ENCODE measurements at regions not wholly inside any gene's neighbourhood (a gene's known extent, or its start where the extent isn't known, plus 50 kb on each side); places are given as distances from the start of the nearest gene placed in this dataset.
A peak's percentile ranks its signal among the peaks of the same experiment; 100 is the strongest.

DNA sequence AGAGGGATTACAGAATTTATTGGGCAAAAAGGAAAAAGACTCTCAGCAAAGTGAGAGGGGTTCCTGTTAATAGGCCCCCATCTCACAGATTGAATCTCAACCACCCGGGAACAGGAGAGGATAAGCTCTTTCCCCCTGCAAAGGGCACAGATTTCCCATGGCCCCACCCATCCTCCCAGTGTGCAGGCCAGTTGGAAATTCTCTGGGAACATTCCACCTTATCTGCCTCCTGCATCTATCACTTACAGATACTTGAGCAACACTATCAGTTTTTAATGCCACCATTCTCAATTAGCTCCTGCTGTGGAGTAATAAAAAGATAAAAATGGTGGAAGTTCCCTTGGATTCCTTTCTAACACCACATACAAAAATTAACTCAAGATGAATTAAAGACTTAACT, 350.0 kb upstream of the BCHE start:
- DNase-seq = no peak

DNA sequence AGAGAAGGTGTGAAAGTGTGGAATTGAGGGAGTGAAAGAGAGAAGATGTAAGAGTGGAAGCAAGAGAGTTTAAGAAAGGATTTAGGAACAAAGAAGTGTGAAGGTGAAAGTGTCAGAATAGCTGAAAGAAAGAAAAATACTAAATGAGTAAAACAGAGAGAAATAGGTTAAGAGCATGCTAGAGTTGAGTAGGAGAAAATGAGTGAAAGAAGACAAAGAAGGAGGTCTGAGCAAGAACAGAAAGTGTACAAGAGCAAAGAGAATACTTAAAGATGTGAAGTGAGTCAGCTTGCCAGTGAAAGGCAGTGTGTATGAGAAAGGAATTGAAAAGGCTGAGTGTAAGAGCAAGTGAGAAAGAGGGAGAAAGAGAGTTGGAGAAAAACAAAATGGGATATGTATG, 348.8 kb upstream of the BCHE start:
- no peak for DNase-seq

DNA sequence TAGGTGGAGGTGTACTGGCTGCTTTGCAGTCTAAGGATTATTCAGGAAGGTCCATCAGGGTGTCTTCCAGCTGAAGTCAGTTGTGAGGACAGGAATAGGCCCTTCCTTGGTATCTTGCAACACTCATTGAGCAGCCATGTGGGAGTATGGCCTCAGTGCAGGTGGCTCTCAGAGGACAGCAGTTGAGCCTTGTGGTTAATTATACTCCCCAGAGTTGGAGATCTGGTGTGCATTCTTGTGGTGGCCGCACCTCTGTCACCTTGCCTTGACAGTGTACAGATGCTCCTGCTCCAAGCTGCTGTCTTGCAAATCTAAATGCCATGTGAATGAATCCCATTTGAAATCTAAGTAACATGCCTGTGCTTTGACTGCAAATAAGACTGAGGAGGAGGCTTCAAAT, 339.9 kb upstream of the BCHE start:
- DNase-seq = no peak

DNA sequence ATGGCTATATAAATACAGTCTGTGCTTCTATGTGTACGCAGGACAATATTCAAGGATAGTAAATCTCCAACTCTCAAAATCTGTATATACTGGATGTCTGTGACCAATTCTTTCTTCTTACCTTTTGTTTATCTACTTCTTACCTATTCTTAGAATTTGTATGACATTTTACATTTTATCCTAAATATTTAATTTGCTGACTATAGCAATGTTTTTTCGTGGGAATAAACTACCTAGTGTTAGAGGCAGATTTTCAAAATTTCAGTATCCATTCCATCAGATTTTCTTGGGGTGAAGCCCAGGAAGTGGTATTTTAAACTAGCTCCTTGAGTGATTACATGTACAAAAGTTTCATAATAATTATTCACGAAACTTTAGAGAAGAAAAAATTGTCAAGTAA, 334.5 kb upstream of the BCHE start:
- DNase-seq = no peak

DNA sequence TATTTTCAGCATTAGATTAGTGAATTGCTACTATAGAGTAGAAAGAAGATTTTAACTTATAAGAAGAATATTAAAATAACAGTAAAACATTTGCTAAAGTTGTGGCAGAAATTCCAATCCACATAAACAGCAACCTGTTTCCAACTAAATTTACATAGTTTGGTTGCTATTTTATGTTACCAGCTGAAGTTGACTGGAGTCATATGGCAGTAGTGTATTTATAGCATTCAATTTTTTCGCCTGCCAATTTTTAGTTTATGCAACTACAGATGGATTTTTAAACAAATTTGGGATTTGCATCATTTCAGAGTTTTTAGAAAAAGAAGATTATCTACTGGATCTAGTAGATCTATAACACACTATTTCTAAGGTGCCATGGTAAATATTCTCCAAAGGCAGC, 332.5 kb upstream of the BCHE start:
- DNase-seq = no peak

DNA sequence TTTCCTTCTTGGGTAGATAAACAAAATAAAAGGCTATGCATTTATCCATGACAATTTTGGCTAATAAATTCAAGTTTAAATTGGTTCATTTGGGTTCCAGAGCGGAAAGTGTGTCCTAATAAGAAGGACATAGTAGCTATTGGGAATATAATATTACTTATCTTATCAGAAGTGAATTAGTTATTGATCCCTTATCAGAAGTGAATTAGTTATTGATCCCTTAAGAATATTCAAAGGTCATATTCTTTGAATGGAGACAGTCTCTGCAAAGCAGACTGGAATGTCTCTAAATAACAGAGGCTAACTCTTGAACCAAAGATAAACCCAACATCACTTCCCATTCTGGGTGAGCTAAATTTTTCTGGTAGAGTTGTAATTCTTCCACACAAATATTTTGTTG, 290.7 kb upstream of the BCHE start:
- no peak for DNase-seq

DNA sequence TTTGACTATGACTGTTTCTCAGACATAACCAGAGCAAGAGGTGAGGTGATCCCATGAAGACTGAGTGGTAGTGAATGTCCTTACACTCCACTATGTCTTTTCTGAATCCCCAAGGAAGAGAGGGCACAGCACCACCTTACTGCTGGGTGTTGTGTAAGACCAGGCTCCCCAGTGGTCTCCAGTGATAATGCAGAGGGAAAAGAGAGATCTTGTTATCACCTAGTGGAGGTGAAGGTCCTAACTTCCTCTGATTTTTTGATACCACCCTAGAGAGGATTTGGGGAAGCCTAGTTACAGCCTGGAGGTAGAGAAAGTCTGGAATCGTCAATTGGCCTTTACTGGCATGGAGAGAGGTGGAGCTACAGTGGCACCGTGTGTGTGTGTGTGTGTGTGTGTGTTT, 288.0 kb upstream of the BCHE start:
- no peak for DNase-seq

DNA sequence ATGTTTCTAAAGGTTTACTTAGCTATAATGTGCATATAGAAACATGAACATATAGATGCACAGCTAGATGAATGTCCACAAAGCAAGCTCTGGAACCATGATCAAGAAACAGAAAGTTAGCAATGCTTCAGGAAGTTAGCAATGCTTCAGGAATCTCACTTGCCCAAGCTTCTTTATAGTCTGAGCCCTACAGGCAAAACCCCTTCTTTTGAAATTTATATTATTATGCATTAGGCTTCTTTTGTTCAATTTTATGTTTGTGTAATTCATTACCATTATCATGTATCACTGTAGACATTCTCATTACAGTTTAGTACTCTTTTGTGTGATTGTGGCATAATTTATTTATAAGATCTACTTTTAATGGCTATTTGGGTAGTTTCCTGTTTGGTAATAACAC, 286.4 kb upstream of the BCHE start:
- DNase-seq = no peak

DNA sequence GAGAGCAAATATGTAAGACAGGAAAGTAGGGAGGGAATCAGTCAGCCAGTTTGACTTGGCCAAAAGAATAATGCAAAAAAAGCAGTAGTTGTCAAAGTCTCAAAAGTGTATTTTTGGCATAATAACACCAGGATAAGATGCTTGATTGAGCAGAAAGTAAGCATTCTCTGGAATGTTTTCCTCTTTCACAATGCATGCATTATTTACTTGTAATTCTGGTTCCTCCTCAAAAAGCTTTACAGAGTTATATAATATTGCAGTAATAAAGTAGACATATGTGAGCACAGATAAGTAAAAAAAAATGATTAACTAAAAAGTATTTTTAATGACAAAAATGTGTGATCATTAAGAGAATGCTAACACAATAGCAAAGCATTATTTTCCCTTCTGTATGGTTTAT, 285.9 kb upstream of the BCHE start:
- no peak for DNase-seq

DNA sequence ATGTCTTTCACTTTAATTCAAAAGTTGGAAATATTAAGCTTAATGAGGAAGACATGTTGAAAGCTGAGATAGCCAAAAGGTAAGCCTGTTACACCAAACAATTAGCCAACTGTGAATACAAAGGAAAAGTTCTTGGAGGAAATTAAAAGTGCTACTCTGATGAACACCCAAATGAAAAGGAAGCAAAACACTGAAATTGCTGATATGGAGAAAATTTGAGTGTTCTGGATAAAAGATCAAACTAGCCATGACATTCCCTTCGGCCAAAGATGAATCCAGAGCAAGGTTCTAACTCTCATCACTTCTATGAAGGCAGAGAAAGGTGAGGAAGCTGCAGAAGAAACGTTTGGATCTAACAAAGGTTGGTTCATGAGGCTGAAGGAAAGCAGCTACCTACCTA, 280.8 kb upstream of the BCHE start:
- DNase-seq = no peak

DNA sequence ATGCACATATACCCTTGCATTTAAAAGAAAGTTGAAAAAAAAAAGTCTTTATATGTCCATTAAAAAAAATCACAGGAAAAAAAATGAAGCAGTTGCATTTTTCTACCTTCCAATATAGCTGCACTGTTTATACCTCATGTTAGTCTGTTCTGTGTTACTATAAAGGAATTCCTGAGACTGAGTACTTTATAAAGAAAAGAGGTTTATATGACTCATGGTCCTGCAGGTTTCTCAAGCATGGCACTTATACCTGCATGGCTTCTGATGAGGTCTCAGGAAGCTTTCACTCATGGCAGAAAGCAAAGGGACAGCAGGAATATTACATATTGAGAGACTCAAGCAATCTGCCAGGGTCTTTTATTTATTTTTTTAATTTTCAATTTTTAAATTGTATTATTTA, 277.2 kb upstream of the BCHE start:
- no peak for DNase-seq

DNA sequence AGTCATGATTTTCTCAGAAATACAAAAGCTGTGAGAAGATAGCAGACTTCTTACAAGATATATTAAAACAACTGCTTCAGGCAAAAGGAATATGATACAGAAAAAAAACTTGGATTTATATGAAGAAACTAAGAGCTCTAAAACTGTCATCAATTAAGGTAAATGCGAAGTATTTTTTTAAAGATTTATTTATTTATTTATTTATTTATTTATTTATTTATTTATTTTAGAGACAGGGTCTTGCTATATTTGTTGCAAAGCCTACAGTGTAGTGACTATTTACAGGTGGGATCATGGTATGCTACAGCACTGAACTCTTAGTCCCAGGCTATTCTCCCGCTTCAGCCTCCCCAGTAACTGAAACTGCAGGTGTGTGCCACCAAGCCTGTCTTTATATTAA, 274.3 kb upstream of the BCHE start:
- DNase-seq = no peak

DNA sequence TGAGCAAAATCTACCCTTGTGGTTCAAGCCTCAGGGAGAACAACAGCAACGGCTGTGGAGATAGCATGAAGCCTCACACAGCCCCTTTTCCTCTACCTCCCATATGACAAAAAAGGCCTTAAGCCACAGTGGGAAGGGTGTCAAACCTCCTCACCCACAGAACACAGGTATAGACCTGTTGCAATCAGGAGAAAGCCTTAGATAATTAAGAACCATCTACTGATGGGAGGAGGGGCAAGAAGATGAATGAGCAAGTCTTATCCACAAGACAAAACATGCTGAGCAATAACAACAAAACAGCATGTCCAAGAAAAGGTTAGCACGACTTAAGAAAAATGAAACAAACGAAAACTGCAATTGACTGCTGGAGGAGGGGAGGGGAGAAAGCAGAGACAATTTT, 272.9 kb upstream of the BCHE start:
- no peak for DNase-seq

DNA sequence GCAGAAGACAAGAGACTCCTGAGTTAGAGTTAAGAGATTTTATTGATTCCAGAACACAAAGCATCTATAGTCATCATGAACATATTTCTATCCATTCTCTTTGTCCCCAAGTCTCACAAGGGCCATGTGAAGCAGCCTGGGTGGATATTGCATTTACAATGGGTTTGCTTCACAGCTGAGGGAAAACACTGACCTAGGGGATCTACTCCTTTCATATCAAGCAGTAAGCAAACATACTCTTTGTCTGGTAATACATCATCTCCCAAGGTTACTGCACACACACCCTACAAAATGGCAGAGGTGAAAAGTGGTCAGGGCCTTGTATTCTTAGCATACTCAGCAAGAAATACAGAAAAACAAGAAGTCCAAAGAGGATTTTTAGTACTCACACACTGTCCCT, 267.7 kb upstream of the BCHE start:
- DNase-seq = no peak

DNA sequence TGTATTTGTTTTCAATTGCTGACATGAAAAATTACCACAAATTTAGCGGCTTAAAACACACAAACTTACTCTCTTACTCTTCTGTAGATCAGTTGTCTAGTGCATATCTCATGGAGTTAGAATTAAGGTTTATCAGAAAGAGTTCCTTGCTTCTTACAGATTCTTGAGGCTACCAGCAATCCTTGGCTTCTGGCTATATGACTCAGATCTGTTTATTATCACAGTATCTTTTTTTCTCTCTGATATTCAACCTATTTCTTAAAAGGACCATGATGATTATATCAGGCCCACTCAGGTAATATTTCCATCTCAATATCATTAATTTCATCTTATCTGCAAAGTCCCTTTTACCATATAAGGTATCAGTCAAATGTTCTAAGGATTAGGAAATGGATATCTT, 263.5 kb upstream of the BCHE start:
- no peak for DNase-seq

DNA sequence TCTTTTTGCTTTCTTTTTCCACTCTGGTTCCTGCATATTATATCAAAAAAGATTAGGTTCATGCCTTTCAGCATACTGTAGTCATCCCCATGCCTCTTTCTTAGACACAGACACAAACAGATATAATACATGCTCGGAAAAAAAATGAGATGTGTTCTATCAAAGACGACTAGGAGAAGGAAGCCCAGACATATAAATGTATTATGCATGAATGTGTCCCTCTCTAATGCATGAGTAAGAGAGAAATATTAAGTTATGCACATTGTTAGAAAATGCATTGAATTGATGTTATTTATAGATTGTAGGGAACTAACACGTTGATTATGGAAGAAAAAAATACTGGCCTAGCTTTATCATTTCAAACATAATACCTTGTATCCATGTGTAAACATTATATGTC, 252.4 kb upstream of the BCHE start:
- DNase-seq = no peak

DNA sequence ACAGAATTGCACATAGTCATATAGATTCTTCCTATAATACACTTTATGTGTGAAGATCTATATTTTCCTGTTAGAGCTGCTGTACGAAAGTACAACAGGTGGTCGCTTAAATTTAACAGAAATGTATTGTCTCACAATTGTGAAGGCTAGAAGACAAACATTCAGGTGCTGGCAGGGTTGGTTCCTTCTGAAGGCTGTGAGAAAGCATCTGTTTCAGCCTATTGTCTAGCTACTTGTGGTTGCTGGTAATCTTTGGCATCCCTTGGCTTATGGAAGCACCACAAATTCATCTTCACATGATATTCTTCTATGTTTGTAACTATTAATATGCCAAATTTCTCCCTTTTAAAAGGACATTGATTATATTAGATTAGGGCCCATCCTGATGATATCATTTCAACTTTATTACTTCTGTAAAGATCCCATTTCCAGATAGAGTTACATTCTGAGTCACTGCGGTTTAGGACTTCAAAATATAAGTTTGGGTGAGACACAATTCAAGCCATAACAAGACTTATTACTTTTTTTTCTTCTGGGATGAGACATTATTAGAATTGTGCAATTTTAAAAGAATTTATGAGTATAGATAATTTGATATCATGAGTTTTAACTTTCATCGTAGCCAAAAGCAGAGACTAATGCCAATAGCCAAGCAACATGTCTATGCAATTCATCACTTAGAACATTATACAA, 248.1 kb upstream of the BCHE start:
- no peak for DNase-seq

DNA sequence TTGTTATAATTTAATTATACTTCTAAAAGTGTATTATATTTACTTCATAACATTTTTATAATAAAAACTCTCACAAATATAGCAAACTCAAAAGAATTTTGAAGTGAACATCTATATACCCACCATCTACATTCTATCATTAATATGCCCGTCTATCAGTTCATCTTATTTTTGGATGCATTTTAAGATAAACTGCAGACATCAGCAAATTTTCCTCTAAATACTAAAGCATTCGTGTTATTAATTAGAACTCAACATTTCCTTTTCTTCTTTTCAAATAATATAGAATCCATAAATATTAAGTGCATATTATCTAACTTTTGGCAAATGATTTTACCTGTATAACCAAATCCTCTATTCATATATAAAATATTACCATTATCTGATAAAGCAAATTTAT, 242.9 kb upstream of the BCHE start:
- no peak for DNase-seq

DNA sequence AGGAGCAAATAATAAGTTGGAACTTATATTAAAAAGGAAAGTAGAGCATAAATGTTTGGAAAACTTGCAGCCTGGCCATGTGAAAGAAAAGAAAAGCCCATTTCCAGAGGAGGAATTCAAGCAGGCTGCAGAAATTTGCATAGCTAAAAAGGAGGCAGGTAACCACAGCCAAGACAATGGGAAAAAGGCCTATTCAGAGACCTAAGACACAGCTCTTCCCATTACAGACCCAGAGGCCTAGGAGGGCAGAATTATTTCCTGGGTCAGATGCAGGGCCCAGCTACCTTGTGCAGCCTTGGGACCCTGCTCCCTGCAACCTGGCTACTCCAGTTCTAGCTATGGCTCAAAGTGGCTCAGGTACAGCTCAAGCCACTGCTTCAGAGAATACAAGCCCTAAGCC, 234.6 kb upstream of the BCHE start:
- no peak for DNase-seq

DNA sequence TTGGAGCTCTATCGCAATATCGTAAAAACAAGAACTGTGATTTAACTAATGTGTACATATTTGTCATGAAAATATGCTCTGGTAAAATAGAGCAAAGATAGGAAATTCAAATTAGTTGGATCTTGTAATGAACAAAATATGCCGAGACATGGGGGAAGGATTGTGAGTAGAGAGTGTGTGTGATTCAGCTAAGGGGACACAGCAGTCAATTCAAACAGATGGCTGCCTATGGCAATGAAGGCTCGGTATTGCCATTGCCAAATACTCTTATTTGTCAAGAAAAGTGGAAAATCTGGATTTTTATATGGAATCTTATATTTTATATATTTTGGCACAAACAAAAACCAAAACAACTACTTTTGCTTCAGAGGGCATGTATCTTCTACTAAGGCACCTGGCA, 227.3 kb upstream of the BCHE start:
- DNase-seq = no peak

DNA sequence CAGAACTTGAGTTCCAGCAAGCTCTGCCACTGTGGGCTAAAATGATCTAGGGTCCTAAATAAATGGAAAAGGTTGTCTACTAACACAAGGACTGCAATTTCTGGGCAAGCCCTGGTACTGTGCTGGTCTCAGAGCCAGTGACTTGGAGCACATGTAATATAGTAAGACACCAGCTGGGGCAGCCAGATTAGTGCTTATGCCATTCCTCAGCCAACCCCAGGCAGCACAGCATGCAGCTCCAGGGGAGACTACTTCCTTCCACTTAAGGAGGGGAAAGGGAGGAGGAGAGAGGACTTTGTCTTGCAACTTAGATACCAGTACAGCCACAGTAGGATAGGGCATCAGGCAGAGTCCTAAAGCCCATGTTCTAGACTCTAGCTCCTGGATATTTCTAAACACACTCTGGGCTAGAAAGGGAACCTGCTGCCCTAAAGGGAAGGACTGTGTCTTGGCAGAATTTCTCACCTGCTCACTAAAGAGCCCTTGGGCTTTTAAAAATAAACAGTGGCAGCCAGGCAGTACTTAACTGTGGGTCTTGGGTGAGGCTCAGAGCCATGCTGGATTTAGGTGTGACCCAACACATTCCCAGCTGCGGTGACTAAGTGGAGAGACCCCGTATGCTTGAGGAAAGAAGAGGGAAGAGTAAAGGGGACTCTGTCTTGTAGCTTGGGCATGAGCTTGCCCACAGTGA, 223.7 kb upstream of the BCHE start:
- DNase-seq = no peak

DNA sequence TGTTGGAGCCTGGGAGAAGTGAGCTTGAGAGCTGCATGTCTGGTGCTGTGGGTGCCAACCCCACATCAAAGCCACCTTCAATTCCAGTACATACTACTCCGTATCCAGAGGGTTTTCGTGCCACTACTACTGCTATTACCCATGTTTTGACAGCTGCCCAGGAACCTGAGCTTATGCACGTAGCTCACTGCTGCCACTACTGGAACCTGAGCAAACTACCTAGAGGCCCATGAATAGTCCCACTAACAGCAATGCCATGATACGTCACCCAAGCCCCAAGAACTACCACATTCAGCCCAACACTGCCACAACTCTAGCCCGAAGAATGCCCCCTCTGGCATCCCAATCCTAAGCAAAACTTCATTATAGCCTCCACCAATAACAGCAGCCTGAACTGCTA, 215.2 kb upstream of the BCHE start:
- no peak for DNase-seq

DNA sequence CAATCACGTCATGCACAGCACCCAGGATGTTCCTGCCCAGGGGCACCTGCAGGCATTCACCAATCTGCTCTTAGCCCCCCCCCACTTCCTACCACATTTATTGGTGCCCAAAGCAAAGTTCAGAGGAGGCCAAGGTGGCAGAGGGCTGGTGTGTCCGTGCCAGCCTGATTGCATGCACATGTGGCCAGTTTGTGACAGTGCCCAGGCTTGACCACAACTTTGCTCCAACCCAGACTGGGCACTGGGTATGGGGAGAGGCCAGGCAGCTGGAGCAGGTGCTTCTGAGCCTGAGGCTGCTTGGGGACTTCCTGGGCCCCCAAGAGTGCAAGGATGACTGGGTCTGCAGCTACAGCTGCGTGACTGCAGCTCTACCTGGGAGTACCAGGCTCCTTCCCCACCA, 192.3 kb upstream of the BCHE start:
- DNase-seq = no peak

DNA sequence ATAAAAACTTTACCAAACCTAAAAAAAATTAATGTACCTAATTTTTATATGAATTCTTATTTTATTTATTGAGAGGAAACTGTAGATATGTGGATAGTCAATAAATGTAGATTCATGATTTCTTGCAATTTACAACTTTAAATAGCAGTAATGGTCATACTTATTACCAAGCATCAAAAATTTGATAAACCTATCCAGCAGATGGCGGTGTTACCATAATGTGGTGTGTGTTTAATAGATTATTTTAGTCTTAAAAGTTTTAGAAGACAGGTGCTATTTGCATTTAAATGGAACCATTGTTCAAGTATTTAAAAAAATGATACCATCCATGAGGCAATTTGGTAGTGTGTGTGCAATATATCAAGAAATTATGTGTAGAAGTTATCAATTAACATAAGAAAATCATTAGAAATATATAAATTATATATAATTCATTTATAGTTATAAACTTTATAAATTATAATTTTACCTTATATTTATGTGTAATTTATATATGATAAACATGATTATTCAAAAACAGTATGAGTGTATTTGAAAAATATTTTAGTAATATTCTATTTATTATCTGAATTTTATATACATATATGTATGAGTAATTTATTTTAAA, 176.0 kb upstream of the BCHE start:
- DNase-seq = peak; percentile 69

DNA sequence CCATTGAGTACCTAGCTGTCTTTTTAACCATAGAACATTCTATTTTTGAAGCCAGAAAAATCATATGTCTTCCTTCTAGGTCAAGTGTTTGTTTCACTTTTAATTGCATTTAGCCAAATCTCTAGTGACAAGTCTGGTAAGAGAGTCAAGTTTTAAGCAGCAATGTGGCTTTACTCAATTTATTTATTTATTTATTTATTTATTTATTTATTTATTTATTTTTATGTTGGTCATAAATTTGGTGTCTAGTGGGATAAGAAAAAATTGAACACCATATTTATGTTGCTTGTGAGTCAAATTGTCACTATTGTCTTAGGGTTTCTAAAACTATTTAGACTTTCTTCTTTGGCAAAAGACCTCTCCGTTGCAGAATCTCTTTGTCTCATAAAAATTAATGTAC, 174.5 kb upstream of the BCHE start:
- DNase-seq = no peak

Measured in NCI-H1105 treated with DMSO at 0.1 percent for 48 hours (cell line).